K562 (cell line): ENCODE measurements at regions not wholly inside any gene's neighbourhood (a gene's known extent, or its start where the extent isn't known, plus 50 kb on each side); places are given as distances from the start of the nearest gene placed in this dataset.

Source experiments
- ATAC-seq: fragments of 200-7000 bp; cut with Tn5 transposase; 3 replicates; pipeline ENCODE4 v1.9.1; 2020; ENCODE audit warnings: moderate library complexity
- BruUV-seq: library from RNA; stranded (reverse); fragments of 400-500 nt; replicated peaks from 2 replicates; lab custom pipeline; 2021; lab: Mats Ljungman, UMichigan
- CTCF ChIA-PET: fragments of 300-600 bp; formaldehyde crosslinking; extraction: SDS; loops from one replicate; lab custom pipeline; 2021; ENCODE audit warnings: low intra/inter-chr PET ratio; lab: Yijun Ruan, JAX
- POLR2A ChIA-PET: fragments of 300-600, 350-650 bp; sonication (Branson Sonifier 250); formaldehyde crosslinking; extraction: SDS; loops from one replicate; lab custom pipeline; 2021; ENCODE audit warnings: antibody characterized with exemption, inconsistent platforms; lab: Yijun Ruan, JAX
- DNase-seq, 4 experiments: peaks; one replicate each; pipeline versions ENCODE4 v3.0.0 to v3.0.0-alpha.2; 2011 to 2018; ENCODE audit warnings: low spot score in 3 of 4, mixed read lengths in 3 of 4; ENCODE audit errors: extremely low read depth in 1 of 4
- FAIRE-seq: peaks from 2 replicates; lab custom pipeline; 2011; peaks lifted over from hg19 to GRCh38; lab: Jason Lieb, UNC
- H2AFZ ChIP-seq: 2 replicates; pipeline ENCODE4 v1.6.0; 2011; ENCODE audit warnings: low read depth, low read length, control low read depth, inconsistent platforms
- H3K27ac ChIP-seq: fragments of 200-600 bp; 3 replicates; pipeline ENCODE4 v1.8.0; 2011; ENCODE audit warnings: low read depth, mild to moderate bottlenecking, control low read depth, inconsistent platforms, low read length, moderate library complexity, mixed read lengths; ENCODE audit errors: extremely low read depth
- H3K27me3 ChIP-seq, 2 experiments: fragments of 300-600 bp in 1 of 2; 2 replicates in 1 of 2; 3 replicates in 1 of 2; pipeline versions ENCODE4 v1.6.0 to v1.8.0; 2011; ENCODE audit warnings: inconsistent platforms in 2 of 2, low read length in 2 of 2, mild to moderate bottlenecking in 1 of 2, mixed read lengths in 1 of 2, moderate library complexity in 1 of 2; ENCODE audit not compliant: control insufficient read depth in 2 of 2, insufficient read depth in 2 of 2
- H3K36me3 ChIP-seq: fragments of 300-600 bp; 3 replicates; pipeline ENCODE4 v1.8.0; 2011; ENCODE audit warnings: mild to moderate bottlenecking, low read length, inconsistent platforms; ENCODE audit not compliant: control insufficient read depth, insufficient read depth
- H3K4me1 ChIP-seq, 2 experiments: fragments of 200-600 bp in 1 of 2; replicated peaks in 1 of 2; 2 replicates in 1 of 2; 3 replicates in 1 of 2; pipeline versions ENCODE4 v1.5.1 to v1.8.0; 2011; ENCODE audit warnings: inconsistent platforms in 2 of 2, low read length in 2 of 2, mild to moderate bottlenecking in 1 of 2, mixed read lengths in 1 of 2, moderate library complexity in 1 of 2; ENCODE audit not compliant: control insufficient read depth in 2 of 2, insufficient read depth in 2 of 2
- H3K4me2 ChIP-seq: 2 replicates; pipeline ENCODE4 v1.6.1; 2011; ENCODE audit warnings: low read length, control low read depth, inconsistent platforms, mixed read lengths; ENCODE audit not compliant: insufficient read depth
- H3K4me3 ChIP-seq: fragments of 200-600 bp; sonication (generic), shearing (Covaris generic); 2 replicates; pipeline ENCODE4 v1.5.1; 2016; ENCODE audit warnings: control low read depth, inconsistent platforms
- H3K79me2 ChIP-seq: fragments of 200-600 bp; 3 replicates; pipeline ENCODE4 v1.8.0; 2011; ENCODE audit warnings: low read length, inconsistent platforms; ENCODE audit not compliant: control insufficient read depth, insufficient read depth
- H3K9ac ChIP-seq, 2 experiments: 2 replicates each; pipeline versions ENCODE4 v1.6.0 to v1.6.1; 2011; ENCODE audit warnings: low read depth in 2 of 2, low read length in 2 of 2, control low read depth in 1 of 2, inconsistent platforms in 1 of 2, mild to moderate bottlenecking in 1 of 2, mixed read lengths in 1 of 2; ENCODE audit not compliant: insufficient read depth in 1 of 2
- H3K9me1 ChIP-seq: one replicate; pipeline ENCODE4 v1.6.0; 2011; ENCODE audit warnings: inconsistent platforms, mild to moderate bottlenecking, low read length, moderate library complexity; ENCODE audit not compliant: control insufficient read depth, insufficient read depth
- H3K9me3 ChIP-seq: replicated peaks from 2 replicates; pipeline ENCODE4 v1.5.1; 2011; ENCODE audit warnings: low read depth, low read length, inconsistent platforms; ENCODE audit not compliant: control insufficient read depth, insufficient read depth
- H4K20me1 ChIP-seq: replicated peaks from 2 replicates; pipeline ENCODE4 v1.6.1; 2011; ENCODE audit warnings: low read length, inconsistent platforms, mixed read lengths; ENCODE audit not compliant: control insufficient read depth, insufficient read depth
- ARID2 ChIP-seq: fragments of 450-650 bp; IDR thresholded peaks from 2 replicates; pipeline ENCODE4 v1.6.1; 2017; ENCODE audit warnings: antibody characterized with exemption, mild to moderate bottlenecking
- CC2D1A ChIP-seq: fragments of 450-650 bp; IDR thresholded peaks from 2 replicates; pipeline ENCODE4 v1.6.1; 2017; ENCODE audit warnings: mild to moderate bottlenecking
- GABPB1 ChIP-seq: sonication (generic); formaldehyde crosslinking; IDR thresholded peaks from 2 replicates; pipeline ENCODE4 v1.8.0; 2022; ENCODE audit warnings: mild to moderate bottlenecking, missing genetic modification reagents
- KLF13 ChIP-seq: fragments of 450-650 bp; IDR thresholded peaks from 2 replicates; pipeline ENCODE4 v1.6.1; 2016; ENCODE audit warnings: missing genetic modification characterization, low read depth, mild to moderate bottlenecking, missing compliant biosample characterization, moderate library complexity, borderline replicate concordance
- MYNN ChIP-seq, 2 experiments: sonication (generic); formaldehyde crosslinking in 1 of 2; IDR thresholded peaks; 2 replicates each; pipeline versions ENCODE4 v1.5.0 to v1.6.1; 2016 to 2020; ENCODE audit warnings: antibody characterized with exemption in 1 of 2, missing genetic modification reagents in 1 of 2
- NCOA2 ChIP-seq, 2 experiments: fragments of 450-650 bp; IDR thresholded peaks; 2 replicates each; pipeline ENCODE4 v1.6.1; 2018; ENCODE audit warnings: mild to moderate bottlenecking in 2 of 2, moderate library complexity in 1 of 2; ENCODE audit not compliant: partially characterized antibody in 2 of 2
- NR2C1 ChIP-seq, 2 experiments: fragments of 450-650 bp; IDR thresholded peaks; 2 replicates each; pipeline ENCODE4 v1.6.1; 2017; ENCODE audit warnings: mild to moderate bottlenecking in 2 of 2, antibody characterized with exemption in 1 of 2, inconsistent platforms in 1 of 2, missing compliant biosample characterization in 1 of 2, missing genetic modification characterization in 1 of 2
- POLR3A ChIP-seq: IDR thresholded peaks from 2 replicates; pipeline ENCODE4 v1.6.1; 2011; ENCODE audit warnings: borderline replicate concordance, mild to moderate bottlenecking, moderate library complexity; ENCODE audit not compliant: insufficient read length, insufficient read depth; ENCODE audit errors: extremely low read depth
- RB1 ChIP-seq: fragments of 450-650 bp; IDR thresholded peaks from 2 replicates; pipeline ENCODE4 v1.6.1; 2017; ENCODE audit warnings: low read depth, mild to moderate bottlenecking
- RBM25 ChIP-seq: fragments of 200-400 bp; formaldehyde crosslinking; IDR thresholded peaks from 2 replicates; pipeline ENCODE4 v1.6.1; 2018; ENCODE audit warnings: low read length, low read depth, moderate library complexity; ENCODE audit not compliant: severe bottlenecking
- SNRNP70 ChIP-seq: fragments of 200-400 bp; formaldehyde crosslinking; optimal IDR thresholded peaks from 2 replicates; pipeline ENCODE3; 2017; ENCODE audit warnings: low read depth, low read length
- SREBF1 ChIP-seq: fragments of 150-350 bp; IDR thresholded peaks from 2 replicates; pipeline ENCODE4 v1.6.1; 2014; ENCODE audit warnings: antibody characterized with exemption, low read depth, low read length, borderline replicate concordance
- ZNF12 ChIP-seq: sonication (generic); formaldehyde crosslinking; IDR thresholded peaks from 2 replicates; pipeline ENCODE4 v1.4.0; 2020; ENCODE audit warnings: mild to moderate bottlenecking, missing genetic modification reagents
- WGBS: fragments of 100-300 bp; shearing (Covaris generic); methylation state at CpG from one replicate; pipeline ENCODE4 v1.1.6; 2016; ENCODE audit warnings: low coverage, mixed read lengths; ENCODE audit not compliant: insufficient coverage; ENCODE audit errors: missing lambda C conversion rate; 5-methylcytosine and 5-hydroxymethylcytosine counted together
- in situ Hi-C: fragments of 300-500 bp; cut with MboI; formaldehyde crosslinking; loops from 4 replicates; pipeline ENCODE4 v1.15.0; 2018; ENCODE audit warnings: inconsistent platforms, mixed read lengths
- intact Hi-C: fragments of 100-400 bp; cut with micrococcal nuclease; formaldehyde crosslinking; loops from 2 replicates; pipeline ENCODE4 v1.14.2; 2022
- TF ChIP-seq, protein P1 (sequence below): sonication (generic); formaldehyde crosslinking; IDR thresholded peaks from 2 replicates; pipeline ENCODE4 v1.5.0; 2020; ENCODE audit warnings: missing genetic modification reagents

DNA sequence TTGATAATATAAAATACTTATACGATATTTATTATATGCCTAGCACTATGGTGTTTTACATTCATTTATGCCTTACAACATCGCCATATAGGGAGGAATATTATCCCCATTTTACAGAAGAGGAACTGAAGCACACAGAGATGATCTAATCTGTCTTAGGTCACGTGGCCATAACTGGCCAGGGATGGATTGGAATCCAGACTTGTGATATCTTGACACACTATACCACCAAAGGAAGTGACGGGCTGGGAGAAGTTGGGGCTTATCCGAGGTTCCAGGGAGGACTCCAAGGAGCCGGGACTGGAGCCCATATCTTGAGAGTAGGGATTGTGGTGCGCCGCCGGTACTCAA lies 129.8 kb downstream of the TMEM174 start:
- Histone ChIP-seq H3K9me1 (no peaks in the 10 kb centered on the region), H3K79me2 (no peaks in the 10 kb centered on the region), H3K9me3 (no peaks in the 10 kb centered on the region), H3K36me3 (no peaks in the 10 kb centered on the region), H3K4me3 (no peak overlapping the region), H4K20me1 (no peaks in the 10 kb centered on the region), H3K4me1 (peaks cover 0 to 17% of the 10 kb centered on the region in 2 experiments; a peak in 1 of 5 replicates), H3K4me2 (no peak overlapping the region), H3K27me3 (peaks cover 21 to 54% of the 10 kb centered on the region in 2 experiments; a peak in 4 of 5 replicates), H3K27ac (no peak overlapping the region), H3K9ac (no peak overlapping the region), H2AFZ (no peak overlapping the region)
- no peak for ATAC-seq
- WGBS, result 8% methylated on average over 9 of the region's 9 CpGs
- ChIA-PET POLR2A (no interaction called here), CTCF (no interaction called here)
- no TSS peak for BruUV-seq
- peak; percentile 21 for TF ChIP-seq RBM25
- TF ChIP-seq NR2C1 (IDR thresholded peaks at IDR 0.05), result no peak
- TF ChIP-seq NR2C1 (tag; IDR thresholded peaks at IDR 0.05), result no peak
- TF ChIP-seq, protein P1, sequence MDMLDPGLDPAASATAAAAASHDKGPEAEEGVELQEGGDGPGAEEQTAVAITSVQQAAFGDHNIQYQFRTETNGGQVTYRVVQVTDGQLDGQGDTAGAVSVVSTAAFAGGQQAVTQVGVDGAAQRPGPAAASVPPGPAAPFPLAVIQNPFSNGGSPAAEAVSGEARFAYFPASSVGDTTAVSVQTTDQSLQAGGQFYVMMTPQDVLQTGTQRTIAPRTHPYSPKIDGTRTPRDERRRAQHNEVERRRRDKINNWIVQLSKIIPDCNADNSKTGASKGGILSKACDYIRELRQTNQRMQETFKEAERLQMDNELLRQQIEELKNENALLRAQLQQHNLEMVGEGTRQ (CRISPR knock-in tag), result peak; percentile 72
- DNase-seq, result no peak
- intact Hi-C loops (no loop called here), in situ Hi-C loops (no loop called here)
- FAIRE-seq, result no peak

GRCh38 chr5:73301208-73301901 lies 128.4 kb downstream of the TMEM174 start:
- 16% methylated on average over 18 of the region's 22 CpGs for WGBS
- BruUV-seq, result no TSS peak
- Histone ChIP-seq H3K4me2 (no peak overlapping the region), H3K9ac (no peak overlapping the region), H3K36me3 (no peaks in the 10 kb centered on the region), H2AFZ (no peak overlapping the region), H3K27ac (no peak overlapping the region), H3K4me1 (peaks cover 9 to 27% of the 10 kb centered on the region in 2 experiments; a peak in 4 of 5 replicates), H4K20me1 (no peaks in the 10 kb centered on the region), H3K79me2 (no peaks in the 10 kb centered on the region), H3K9me1 (no peaks in the 10 kb centered on the region), H3K27me3 (peaks cover 21 to 55% of the 10 kb centered on the region in 2 experiments; a peak in 4 of 5 replicates), H3K4me3 (no peak overlapping the region), H3K9me3 (no peaks in the 10 kb centered on the region)
- ATAC-seq, result no peak
- in situ Hi-C loops (no loop called here), intact Hi-C loops (no loop called here)
- ChIA-PET POLR2A (interaction anchor here (0.7 to 1.0 kb wide), 2 partner anchors 29 to 36 kb away, joined by 3 read pairs; no protein-coding TSS in a partner anchor), CTCF (no interaction called here)
- no peak for DNase-seq
- no peak for FAIRE-seq
- no peak for TF ChIP-seq GABPB1 (CRISPR knock-in tag)
- no peak for TF ChIP-seq MYNN (IDR thresholded peaks at IDR 0.05)
- no peak for TF ChIP-seq MYNN (CRISPR knock-in tag; IDR thresholded peaks at IDR 0.05)
- no peak for TF ChIP-seq ZNF12 (CRISPR knock-in tag)
- no peak for TF ChIP-seq NCOA2 (IDR thresholded peaks at IDR 0.05; ENCODE audit: partially characterized antibody in 2 of 2)
- TF ChIP-seq KLF13 (tag), result no peak
- TF ChIP-seq ARID2, result no peak
- TF ChIP-seq CC2D1A, result no peak
- TF ChIP-seq RB1, result no peak
- no peak for TF ChIP-seq SREBF1
- TF ChIP-seq POLR3A, result no peak
- no peak for TF ChIP-seq SNRNP70
